HepG2 (cell line): ENCODE measurements at regions not wholly inside any gene's neighbourhood (a gene's known extent, or its start where the extent isn't known, plus 50 kb on each side); places are given as distances from the start of the nearest gene placed in this dataset.

Experiments used
- TF ChIP-seq, protein P1 (sequence below): sonication (generic); formaldehyde crosslinking; IDR thresholded peaks from 2 replicates; pipeline ENCODE4 v1.4.0; 2020; ENCODE audit warnings: missing genetic modification reagents
- TF ChIP-seq, protein P2 (sequence below): sonication (generic); formaldehyde crosslinking; IDR thresholded peaks from 2 replicates; pipeline ENCODE4 v1.8.1; 2022; ENCODE audit warnings: mild to moderate bottlenecking, missing genetic modification reagents

DNA sequence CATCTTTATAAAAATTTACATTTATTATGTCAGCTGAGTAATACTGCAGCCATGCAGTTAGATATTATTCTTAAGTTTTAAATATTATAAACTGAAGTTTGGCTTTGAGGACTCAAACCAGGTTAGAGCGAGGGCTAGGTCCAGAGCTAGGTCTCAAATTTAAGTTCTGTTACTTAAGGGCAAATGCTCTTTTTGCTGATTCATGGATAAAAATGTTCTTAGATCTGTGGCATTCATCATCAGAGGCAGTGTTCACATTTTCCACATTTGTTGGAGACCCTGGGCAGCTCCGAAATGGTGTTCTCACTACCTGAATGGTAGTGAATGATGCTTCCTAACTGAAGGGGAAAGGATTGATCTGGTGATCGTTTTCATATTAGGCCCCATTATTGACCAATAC, 121.4 kb upstream of the MB21D2 start:
- TF ChIP-seq, protein P1, sequence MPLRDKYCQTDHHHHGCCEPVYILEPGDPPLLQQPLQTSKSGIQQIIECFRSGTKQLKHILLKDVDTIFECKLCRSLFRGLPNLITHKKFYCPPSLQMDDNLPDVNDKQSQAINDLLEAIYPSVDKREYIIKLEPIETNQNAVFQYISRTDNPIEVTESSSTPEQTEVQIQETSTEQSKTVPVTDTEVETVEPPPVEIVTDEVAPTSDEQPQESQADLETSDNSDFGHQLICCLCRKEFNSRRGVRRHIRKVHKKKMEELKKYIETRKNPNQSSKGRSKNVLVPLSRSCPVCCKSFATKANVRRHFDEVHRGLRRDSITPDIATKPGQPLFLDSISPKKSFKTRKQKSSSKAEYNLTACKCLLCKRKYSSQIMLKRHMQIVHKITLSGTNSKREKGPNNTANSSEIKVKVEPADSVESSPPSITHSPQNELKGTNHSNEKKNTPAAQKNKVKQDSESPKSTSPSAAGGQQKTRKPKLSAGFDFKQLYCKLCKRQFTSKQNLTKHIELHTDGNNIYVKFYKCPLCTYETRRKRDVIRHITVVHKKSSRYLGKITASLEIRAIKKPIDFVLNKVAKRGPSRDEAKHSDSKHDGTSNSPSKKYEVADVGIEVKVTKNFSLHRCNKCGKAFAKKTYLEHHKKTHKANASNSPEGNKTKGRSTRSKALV (CRISPR knock-in tag) = no peak
- TF ChIP-seq, protein P2, sequence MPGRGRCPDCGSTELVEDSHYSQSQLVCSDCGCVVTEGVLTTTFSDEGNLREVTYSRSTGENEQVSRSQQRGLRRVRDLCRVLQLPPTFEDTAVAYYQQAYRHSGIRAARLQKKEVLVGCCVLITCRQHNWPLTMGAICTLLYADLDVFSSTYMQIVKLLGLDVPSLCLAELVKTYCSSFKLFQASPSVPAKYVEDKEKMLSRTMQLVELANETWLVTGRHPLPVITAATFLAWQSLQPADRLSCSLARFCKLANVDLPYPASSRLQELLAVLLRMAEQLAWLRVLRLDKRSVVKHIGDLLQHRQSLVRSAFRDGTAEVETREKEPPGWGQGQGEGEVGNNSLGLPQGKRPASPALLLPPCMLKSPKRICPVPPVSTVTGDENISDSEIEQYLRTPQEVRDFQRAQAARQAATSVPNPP (CRISPR knock-in tag) = no peak
